NCI-H1436 treated with DMSO at 0.1 percent for 48 hours (cell line): ENCODE measurements at regions not wholly inside any gene's neighbourhood (a gene's known extent, or its start where the extent isn't known, plus 50 kb on each side); places are given as distances from the start of the nearest gene placed in this dataset.

Experiments
- DNase-seq: peaks from one replicate; lab custom pipeline; 2025; lab: John Stamatoyannopoulos, UW

GRCh38 chr12:115574826-115575225 lies 702.7 kb downstream of the MED13L start:
- DNase-seq = no peak

DNA sequence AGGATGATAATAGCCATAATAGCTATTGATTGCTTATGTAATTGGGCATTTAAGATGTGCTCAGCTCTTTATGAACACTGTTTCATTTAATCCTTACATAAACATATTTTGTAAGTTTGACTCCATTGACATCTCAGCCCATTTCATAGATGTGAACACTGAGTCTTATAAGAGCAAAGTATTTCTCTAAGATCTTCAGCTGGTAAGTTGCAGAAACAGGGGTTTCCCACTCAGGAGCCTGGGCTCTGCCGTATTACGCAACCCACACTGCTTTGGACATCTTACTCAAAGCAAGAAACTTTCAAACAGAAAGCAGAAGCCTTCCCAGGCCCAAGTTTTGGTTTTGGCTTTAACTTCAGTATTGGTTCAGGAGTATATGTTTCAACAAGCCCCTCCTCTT lies 705.1 kb downstream of the MED13L start:
- no peak for DNase-seq

- DNase-seq = no peak
Observed at GRCh38 chr12:115571446-115571845, 706.0 kb downstream of the MED13L start.

DNA sequence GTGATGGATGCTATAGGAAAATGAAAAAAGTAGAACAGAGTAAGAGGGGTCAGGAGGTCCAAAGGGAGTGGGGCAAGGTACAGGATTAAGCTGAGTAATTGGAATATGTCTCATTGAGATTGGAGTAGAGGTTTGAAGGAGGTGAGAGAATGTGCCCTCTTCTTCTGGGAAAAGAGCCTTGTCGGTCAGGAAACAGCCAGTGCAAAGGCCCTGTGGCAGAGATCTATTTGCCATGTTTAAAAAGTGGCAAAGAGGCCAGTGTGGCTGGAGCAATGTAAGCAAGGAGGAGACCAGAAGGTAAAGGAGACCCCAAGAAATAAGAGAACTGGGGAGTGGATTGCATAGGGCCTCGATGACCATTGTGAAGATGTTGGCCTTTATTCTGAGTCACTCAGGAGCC lies 706.5 kb downstream of the MED13L start:
- no peak for DNase-seq

DNA sequence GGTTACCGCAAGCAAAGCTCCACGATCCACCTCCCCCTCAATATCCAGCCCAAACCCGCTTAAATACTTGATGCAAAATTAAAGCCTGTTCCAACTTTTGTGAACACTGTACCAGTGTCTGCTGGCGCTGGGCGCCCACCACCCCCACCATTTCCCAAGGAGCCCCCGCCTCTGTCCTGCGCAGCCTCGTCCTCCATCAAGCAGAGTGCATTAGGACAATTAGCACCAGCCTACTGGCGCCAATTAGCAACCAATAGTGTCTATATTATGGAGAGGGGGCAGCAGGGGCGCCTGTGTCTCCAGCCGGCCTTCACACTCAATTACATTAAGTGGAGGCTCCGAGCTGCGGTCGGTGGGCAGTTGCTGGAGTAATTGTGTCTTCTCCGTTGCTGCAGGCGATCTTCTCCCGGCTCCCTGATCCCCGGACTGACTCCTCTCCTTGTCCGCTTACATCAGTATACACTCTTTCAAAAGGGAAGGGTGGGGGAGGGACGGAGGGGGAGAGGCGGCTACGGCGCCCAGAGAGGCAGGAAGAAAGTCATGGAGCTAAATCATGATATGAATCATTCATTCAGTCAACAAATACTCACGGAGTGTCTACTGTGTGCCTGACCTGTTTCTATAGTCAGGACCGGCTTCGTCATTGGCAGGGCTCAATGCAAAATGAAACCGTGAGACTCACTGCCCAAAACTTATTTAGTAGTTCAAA lies 707.3 kb downstream of the MED13L start:
- no peak for DNase-seq

DNA sequence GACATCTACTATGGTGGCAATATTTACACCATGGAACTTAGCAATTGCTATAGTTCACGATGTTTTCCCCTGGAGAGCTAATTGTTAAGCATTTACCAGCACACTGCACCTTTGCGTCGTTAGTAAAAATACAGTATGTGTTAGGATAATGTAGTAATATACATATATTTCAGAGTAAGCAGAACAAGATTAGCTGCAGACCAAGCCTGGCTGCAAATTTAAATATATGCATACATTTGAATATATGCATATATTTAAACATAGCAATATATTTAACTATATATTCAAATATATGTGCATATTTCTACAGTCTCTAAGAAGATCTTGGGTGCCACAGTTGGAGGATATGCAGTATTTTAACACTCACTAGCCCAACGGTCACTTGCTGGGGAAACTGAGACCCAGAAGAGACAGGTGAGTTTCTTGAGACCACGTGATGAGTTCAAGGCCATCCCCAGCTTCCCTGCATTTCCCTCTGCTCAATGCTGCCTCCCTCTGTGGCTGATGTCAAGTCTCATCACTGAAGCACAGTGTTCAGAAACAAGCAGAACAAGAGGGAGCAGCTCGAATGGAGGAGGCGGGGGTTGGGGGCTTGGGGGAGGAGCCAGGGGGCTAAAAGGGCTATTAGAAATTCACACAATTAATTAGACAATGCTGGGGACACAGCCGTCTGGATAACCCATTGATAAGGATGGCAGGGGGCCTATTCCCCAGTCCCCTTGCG lies 708.0 kb downstream of the MED13L start:
- no peak for DNase-seq

DNA sequence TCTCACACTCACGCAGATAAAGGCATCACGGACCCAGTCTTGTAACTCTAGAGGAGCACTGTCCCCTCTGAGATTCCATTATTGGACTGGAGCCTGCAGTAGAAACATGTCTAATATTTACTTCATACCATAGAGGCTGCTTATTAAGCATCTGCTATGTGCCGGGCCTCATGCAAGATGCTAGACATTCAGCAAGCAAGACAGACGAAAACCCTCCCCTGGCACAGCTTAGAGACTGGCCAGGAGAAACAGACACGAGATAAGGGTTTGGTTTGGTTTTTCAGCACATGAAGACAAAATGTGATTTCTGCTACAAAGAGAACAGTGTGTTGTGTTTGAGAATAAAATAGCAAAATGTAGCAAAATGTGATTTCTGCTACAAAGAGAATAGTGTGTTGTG lies 719.2 kb downstream of the MED13L start:
- no peak for DNase-seq

DNA sequence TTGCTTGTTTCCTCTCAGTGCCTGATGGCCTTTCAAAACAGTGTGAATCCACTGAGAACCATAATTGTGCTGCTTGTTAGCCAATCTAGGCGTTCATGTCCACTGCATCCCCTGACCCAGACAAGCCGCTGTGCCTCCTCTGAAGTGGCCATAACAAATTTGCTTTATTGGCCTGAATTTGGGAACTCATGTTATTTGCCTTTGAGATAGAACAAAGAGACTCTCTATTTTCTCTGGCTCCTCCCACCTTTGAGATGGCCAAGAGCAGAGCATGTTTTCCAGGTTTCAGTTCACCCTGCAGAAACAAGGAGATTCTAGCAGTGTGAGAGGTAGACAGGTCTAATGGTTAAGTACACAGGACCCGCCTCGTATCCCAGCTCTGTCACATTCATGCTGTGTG lies 723.9 kb downstream of the MED13L start:
- DNase-seq = no peak

DNA sequence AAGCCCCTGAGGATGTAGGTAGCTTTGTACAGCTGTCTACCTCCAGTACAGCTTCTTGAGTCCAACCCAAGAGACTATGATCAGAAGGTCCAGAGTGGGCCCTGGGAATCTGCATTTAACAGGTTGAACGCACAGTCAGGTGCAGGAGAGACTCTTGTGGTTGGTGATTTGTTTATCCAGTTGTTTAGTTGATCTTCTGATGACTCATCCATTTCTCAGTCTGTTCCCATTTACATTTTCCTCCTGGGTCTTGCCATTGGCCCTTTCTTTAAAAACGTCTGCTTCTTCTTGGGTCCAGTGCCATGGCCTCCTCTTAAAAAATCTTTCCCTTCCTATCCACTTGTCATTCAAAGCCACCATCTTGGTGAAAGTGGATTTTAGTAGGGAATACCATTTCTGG lies 734.2 kb downstream of the MED13L start:
- DNase-seq = no peak

GRCh38 chr12:115542656-115543055 lies 734.8 kb downstream of the MED13L start:
- no peak for DNase-seq

DNA sequence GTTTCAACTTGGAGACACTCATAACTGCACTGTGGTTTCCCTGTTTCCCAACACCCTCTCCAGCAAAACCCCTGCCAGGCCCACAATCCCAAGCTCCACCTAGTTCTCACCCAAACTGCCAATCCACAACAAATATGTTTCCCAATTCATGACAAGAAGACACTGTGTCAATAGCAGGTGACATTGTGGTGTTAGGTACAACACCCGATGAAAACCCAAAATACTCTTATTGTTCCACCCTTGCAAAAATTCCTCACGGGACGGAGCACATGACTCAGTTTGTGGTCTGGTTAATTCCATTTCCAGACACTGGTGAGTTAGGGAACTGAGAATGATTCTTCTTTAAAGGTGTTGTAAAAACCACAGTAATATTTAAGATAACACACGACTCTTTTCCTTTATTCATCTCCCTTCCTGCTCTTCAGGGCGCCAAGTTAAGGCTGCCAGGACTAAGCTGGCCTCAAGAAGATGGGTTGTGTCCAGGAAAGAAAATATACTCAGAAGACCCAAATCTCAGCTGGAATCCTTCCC lies 735.5 kb downstream of the MED13L start:
- no peak for DNase-seq

DNA sequence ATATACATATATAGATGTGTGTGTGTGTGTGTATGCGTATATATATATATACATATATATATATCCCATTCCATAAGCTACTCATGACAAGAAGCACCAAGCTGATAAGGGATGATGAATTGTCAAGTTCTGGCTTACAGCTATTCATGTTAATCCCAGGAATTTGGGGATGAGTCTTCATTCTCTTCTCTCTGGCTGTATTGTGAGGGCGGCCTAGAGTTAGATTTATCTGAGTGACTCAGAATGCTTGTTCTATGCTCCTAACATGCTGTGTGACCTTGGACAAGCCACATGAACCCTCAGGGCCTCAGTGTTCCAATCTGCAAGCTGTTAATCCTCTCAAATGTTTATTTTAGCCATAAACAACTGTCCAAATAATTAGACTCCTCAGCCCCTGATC lies 749.0 kb downstream of the MED13L start:
- DNase-seq = no peak

DNA sequence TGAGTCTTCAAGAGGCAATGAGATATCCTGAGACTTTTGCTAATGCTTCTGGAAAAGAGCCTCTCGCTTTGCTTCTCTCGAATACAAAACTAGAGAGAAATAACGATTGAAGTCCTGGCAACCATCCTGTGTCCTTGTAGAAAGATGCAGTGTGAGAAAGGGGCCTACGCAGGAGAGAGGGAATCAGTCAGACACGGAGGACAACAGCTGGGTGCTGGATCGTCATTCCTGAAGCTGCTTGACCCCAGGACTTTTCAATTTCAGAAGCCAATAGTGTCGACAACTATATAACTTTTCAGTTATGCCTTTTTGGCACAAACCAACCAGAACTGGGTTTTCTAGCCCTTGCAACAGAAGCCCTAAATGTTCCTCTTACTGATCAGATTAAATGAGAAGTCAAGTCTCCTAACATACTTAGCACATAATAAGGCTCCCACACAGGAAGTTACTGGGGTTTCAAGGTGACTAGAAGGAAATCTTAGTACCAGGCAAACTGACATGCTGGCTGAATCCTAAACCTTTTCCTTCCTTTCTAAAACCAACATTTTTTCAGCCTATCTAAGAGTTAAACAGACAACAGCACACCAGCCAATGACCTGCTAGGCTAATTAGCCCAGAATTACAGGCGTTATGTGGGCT lies 755.6 kb downstream of the MED13L start:
- no peak for DNase-seq

GRCh38 chr12:115519887-115520286 lies 757.6 kb downstream of the MED13L start:
- DNase-seq = no peak

GRCh38 chr12:115519359-115519758 lies 758.1 kb downstream of the MED13L start:
- no peak for DNase-seq

GRCh38 chr12:115517913-115518312 lies 759.6 kb downstream of the MED13L start:
- no peak for DNase-seq

DNA sequence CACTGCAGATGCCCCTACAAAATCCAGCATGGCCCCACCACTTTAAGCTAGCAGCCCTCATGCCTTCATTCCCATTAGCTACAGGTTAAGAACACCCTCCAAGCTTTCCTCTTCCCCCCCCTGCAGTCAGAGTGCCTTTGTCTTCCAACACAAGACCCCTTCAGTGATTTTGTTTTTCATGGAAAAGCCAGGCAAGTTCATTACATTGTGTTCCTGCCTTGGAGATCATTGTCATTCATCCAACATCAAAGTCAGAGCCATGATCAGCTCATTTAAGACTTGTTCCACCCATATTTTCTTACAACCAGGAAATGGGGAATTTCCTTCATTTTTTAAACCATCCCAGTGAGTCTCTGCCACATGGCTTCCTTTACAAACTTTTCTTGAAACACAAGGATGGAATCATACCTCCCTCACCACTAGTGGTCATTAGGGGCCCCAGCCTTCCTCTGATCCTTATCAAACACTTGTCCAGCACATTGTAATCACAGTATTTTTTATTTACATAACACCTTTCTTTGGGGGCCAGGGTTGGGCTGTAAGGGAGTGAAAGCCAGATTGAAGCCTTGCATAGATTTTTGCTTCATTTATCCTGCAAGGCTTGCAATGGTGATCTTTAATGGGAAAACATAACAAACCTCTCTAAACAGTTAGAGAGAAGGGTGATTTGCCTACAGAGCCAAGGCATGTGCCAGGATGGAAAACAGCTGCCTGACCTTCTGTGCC lies 765.3 kb downstream of the MED13L start:
- DNase-seq = no peak

DNA sequence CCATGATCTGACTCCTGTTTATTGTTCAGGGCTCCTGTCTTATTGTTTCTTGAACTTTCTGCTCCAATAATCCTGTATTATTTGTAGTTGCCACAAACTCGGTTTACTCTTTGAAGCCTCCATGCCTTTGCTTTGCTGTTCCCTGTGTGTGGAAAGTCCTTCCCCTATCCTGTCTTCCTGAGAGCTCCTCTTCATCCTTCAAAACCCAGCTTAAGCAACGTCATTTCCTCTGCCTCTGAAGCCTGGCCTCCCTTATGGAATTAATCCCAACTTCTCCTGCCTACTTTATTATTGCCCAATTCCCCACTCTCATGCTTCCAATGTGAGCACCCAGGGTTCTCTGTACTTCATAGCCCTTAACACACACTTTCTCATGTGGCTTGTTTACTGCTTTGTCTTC lies 766.2 kb downstream of the MED13L start:
- DNase-seq = no peak

DNA sequence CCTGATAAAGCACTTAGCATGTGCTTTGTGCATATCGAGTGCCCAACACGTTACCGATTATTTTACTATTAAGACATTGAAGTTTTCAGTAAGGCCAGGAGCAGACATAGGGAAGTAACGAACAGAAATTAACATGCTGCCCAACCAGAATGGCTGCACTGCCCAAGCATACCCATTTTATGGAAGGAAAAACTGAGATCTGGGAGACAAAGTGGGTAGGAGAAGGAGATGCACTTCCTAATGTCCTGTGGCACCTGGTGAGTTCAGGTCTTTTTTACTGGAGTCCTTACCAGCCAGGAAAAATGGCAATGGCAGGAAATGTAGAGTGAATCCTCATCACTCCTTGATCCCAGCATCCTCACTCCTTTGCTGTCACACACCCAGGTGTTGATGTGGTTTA lies 768.5 kb downstream of the MED13L start:
- DNase-seq = no peak

DNA sequence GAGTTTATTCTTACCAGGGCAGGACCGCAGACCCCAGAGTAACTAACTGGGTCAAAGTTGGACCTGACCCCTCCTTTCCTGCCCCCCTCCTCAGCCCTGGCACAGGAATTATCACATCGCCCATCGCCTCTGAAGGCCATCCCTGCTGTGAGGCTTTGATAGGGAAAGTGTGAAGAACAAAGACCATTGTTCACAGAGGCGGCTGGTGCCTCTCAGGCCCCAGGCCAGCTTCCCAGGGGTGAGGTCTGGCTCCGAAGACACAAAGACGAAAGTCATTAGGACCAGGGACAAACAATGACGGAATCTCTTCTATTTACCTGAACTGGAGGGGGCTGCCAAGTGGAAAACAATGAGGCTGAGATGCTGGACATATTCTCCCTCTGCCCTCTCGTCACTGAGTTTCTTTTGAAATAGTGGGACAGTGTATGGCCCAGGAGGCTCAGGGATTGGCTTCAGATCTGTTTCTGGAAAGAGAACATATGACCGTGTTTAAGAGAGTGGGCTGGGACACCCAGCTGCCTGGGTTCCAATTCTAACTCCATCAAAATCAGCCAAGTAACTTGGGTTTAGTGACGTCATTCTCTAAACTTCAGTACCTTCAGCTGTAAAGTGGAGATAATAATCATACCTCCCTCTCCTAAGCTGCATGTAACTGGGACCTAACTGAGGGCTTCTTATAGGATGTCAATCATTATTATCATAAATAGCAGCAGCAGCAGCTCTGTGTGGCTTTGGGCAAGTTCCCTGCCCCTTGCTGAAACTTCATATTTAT lies 769.4 kb downstream of the MED13L start:
- no peak for DNase-seq

DNA sequence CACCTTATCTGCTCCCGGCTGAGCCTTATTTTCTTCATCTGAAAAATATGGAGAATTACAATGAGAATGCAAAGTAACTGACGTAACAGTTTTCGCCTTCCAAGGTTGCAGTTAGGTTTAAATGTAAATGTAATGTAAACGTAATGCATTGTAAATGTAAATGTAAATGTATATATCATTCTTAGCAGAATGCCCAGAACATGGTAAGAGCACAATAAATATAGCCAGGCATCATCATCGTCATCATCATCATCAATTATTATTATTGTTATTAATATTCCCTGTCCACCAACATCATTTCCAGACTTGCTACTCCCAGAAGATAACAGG lies 770.0 kb downstream of the MED13L start:
- no peak for DNase-seq
